Colonic mucosa (tissue), 4 donors: ENCODE measurements at regions not wholly inside any gene's neighbourhood (a gene's known extent, or its start where the extent isn't known, plus 50 kb on each side); places are given as distances from the start of the nearest gene placed in this dataset.

Experiments
- DNase-seq: peaks from one replicate; pipeline ENCODE4 v3.0.0-alpha.2; 2020
- H3K27ac ChIP-seq: fragments of 200-600 bp; one replicate; pipeline ENCODE4 v1.8.0; 2021
- H3K27me3 ChIP-seq: fragments of 200-600 bp; one replicate; pipeline ENCODE4 v1.8.0; 2021
- H3K36me3 ChIP-seq: fragments of 200-600 bp; one replicate; pipeline ENCODE4 v1.8.0; 2021
- H3K4me1 ChIP-seq: fragments of 200-600 bp; one replicate; pipeline ENCODE4 v1.8.0; 2021; ENCODE audit warnings: mild to moderate bottlenecking
- H3K4me3 ChIP-seq: fragments of 200-600 bp; one replicate; pipeline ENCODE4 v1.8.0; 2021
- H3K9ac ChIP-seq, 2 donors: one replicate each; pipeline ENCODE4 v1.7.0; 2013; ENCODE audit warnings: control low read depth in 2 of 2, low read depth in 2 of 2, low read length in 2 of 2
- H3K9me3 ChIP-seq: fragments of 200-600 bp; one replicate; pipeline ENCODE4 v1.8.0; 2021
- CTCF ChIP-seq: fragments of 200-600 bp; IDR thresholded peaks from one replicate; pipeline ENCODE4 v1.8.0; 2022; ENCODE audit warnings: antibody characterized with exemption, mild to moderate bottlenecking
- intact Hi-C: fragments of 100-400 bp; cut with DNase I; formaldehyde crosslinking; loops from one replicate; pipeline ENCODE4 v1.14.1; 2022
- donor health status: healthy.
- donor health status: DM: no; HTN: no; CAD: no.
- donor health status: DM: no; HTN: no; CAD: no.

- TF ChIP-seq CTCF, result no peak
- no peaks in the 10 kb centered on the region for H3K9me3 ChIP-seq
- no peak overlapping the region for H3K27ac ChIP-seq
- intact Hi-C loops, result no loop called here
- no peaks in the 10 kb centered on the region for H3K27me3 ChIP-seq
- H3K4me1 ChIP-seq, result no peaks in the 10 kb centered on the region
- H3K9ac ChIP-seq, result no peak overlapping the region
- H3K36me3 ChIP-seq, result no peaks in the 10 kb centered on the region
- DNase-seq, result no peak
- no peak overlapping the region for H3K4me3 ChIP-seq
Observed at GRCh38 chr10:9878383-9878782, 1139.3 kb upstream of the CELF2 start.

- intact Hi-C loops, result no loop called here
- Histone ChIP-seq H3K27me3 (no peaks in the 10 kb centered on the region), H3K27ac (no peak overlapping the region), H3K9me3 (no peaks in the 10 kb centered on the region), H3K36me3 (no peaks in the 10 kb centered on the region), H3K4me1 (no peaks in the 10 kb centered on the region), H3K9ac (no peak overlapping the region), H3K4me3 (no peak overlapping the region)
- DNase-seq, result no peak
- no peak for TF ChIP-seq CTCF
Observed at GRCh38 chr10:9885761-9886160, 1131.9 kb upstream of the CELF2 start.

GRCh38 chr10:9886772-9887171 is 1130.9 kb upstream of the CELF2 start:
- H3K4me3 ChIP-seq, result no peak overlapping the region
- TF ChIP-seq CTCF, result no peak
- H3K27ac ChIP-seq, result no peak overlapping the region
- no peak overlapping the region for H3K9ac ChIP-seq
- no peak for DNase-seq
- H3K9me3 ChIP-seq, result no peaks in the 10 kb centered on the region
- no peaks in the 10 kb centered on the region for H3K4me1 ChIP-seq
- no peaks in the 10 kb centered on the region for H3K36me3 ChIP-seq
- intact Hi-C loops, result no loop called here
- no peaks in the 10 kb centered on the region for H3K27me3 ChIP-seq

- Histone ChIP-seq H3K27ac (no peak overlapping the region), H3K4me3 (no peak overlapping the region), H3K9me3 (no peaks in the 10 kb centered on the region), H3K4me1 (no peaks in the 10 kb centered on the region), H3K27me3 (no peaks in the 10 kb centered on the region), H3K36me3 (no peaks in the 10 kb centered on the region), H3K9ac (no peak overlapping the region)
- no peak for DNase-seq
- intact Hi-C loops, result no loop called here
- TF ChIP-seq CTCF, result no peak
Observed at GRCh38 chr10:9895453-9895852, 1122.2 kb upstream of the CELF2 start.

GRCh38 chr10:9895981-9896380 is 1121.7 kb upstream of the CELF2 start:
- Histone ChIP-seq H3K27me3 (no peaks in the 10 kb centered on the region), H3K4me1 (no peaks in the 10 kb centered on the region), H3K9me3 (no peaks in the 10 kb centered on the region), H3K36me3 (no peaks in the 10 kb centered on the region), H3K4me3 (no peak overlapping the region), H3K9ac (no peak overlapping the region), H3K27ac (no peak overlapping the region)
- DNase-seq, result no peak
- TF ChIP-seq CTCF, result no peak
- intact Hi-C loops, result no loop called here
